GM18951 (cell line): ENCODE measurements at regions not wholly inside any gene's neighbourhood (a gene's known extent, or its start where the extent isn't known, plus 50 kb on each side); places are given as distances from the start of the nearest gene placed in this dataset.
"Not testable (repeated sequence)": the region's sequence is repeated elsewhere in the genome, so short reads cannot be mapped to it uniquely, and the experiment has no call there.

ENCODE experiments used
- POLR2A ChIP-seq: IDR thresholded peaks from 4 replicates; pipeline ENCODE4 v1.6.1; 2011; ENCODE audit warnings: mild to moderate bottlenecking; ENCODE audit not compliant: insufficient read length, insufficient read depth; ENCODE audit errors: extremely low read depth
- in situ Hi-C: fragments of 300-500 bp; cut with MboI; formaldehyde crosslinking; loops from one replicate; pipeline ENCODE4 v1.12.0; 2022; ENCODE audit warnings: low sequenced_read_pairs, mixed read lengths, inconsistent platforms; ENCODE audit not compliant: unreplicated experiment

DNA sequence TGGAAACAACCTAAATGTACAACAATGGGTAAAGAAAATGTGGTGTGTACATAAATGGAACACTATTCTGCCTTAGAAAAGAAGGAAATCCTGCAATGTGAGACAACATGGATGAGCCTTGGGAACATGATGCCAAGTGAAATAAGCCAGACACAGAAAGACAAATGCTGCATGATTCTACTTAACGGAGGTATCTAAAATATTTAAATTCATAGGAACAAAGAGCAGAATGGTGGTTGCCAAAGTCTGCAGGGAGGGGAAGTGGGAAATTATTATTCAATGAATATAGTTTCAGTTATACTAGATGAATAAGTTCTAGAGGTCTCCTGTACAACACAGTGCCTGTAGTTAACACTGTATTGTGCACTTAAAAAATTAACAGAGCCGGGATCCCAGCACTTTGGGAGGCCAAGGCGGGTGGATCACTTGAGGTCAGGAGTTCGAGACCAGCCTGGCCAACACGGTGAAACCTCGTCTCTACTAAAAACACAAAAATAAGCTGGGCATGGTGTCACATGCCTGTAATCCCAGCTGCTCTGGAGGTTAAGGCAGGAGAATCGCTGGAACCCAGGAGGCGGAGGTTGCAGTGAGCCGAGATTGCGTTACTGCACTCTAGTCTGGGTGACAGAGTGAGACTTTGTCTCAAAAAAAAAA lies 71.4 kb upstream of the SNX9 start:
- no peak for TF ChIP-seq POLR2A
- in situ Hi-C loops, result no loop called here

- in situ Hi-C loops, result not testable (repeated sequence)
Observed at GRCh38 chr6:157752879-157753278, 70.2 kb upstream of the SNX9 start.

DNA sequence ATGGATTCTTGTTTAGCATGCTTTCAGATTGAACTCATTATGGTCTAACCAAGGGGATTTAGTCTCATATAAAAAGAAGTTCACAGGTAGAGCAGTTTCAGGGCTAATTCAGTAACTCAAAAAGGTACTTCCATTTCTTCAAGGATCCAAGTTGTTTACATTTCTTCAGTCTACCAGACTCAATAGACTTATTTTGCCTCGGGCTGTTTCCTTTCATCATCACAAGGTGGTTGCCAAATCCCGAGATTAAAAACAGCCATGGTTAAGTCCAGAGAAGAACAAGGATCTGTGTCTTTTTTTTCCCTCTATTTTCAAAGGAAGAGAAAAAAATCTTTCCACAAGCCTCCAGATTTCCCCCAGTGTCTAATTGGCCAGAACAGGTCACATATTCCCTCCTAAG lies 69.8 kb upstream of the SNX9 start:
- in situ Hi-C loops, result no loop called here
- no peak for TF ChIP-seq POLR2A

DNA sequence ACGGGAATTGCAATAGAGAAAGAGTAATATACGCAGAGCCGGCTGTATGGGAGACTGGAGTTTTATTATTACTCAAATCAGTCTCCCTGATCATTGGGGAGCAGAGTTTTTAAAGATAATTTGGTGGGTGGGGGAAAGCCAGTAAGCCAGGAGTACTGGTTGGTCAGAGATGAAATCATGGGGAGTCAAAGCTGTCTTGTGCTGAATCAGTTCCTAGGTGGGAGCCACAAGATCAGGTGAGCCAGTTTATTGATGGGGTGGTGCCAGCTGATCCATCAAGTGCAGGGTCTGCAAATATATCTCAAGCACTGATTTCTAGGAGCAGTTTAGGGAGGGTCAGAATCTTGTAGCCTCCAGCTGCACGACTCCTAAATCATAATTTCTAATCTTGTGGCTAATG lies 69.2 kb upstream of the SNX9 start:
- in situ Hi-C loops, result not testable (repeated sequence)

DNA sequence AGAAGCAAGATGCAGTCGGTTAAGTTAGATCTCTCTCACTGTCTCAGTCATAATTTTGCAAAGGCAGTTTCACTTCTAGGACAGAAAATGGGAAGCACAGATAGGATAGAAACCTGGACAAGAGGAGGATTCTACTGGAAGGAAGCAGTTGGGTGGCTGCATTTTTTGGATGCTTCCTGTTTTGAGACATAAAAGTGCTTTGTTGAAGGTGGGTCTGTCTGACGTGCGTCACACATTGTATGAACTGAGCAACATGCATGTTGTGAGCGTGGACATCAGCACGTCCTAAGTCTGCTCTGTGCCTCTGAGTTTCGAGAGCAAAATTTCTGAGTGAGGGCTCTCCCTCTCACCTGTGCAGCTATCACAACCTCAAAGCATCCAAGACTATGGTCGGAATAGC lies 68.7 kb upstream of the SNX9 start:
- TF ChIP-seq POLR2A, result no peak
- in situ Hi-C loops, result no loop called here

DNA sequence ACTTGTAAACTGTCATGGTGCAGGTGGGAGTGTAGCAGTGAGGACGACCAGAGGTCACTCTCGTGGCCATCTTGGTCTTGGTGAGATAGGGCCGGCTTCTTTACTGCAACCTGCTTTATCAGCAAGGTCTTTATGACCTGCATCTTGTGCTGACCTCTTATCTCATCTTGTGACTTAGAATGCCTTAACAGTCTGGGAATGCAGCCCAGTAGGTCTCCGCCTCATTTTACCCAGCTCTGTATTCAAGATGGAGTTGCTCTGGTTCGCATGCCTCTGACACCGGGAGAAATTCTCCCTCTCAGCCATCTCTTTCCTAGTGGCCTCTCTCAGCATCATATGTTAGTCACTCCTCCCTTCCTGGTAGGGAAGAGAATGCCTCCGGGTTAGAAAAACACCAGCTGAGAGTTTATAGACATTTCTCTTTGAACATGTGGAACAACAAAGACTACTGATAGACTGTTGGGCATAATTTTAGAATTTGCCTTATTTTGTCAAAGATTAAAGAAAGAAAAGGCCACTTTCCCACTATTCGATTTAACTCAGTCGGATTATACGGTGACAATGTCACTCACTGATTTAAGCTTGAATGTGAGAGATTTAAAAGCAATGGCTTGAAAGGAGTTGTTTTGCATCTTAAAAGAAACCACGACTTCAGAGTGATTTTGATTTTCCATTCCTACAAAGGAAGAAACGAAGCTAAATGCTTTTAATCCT lies 67.9 kb upstream of the SNX9 start:
- TF ChIP-seq POLR2A, result no peak
- in situ Hi-C loops, result loop anchor here (5.0 kb wide), 1 partner anchor 117 kb away; no protein-coding TSS in a partner anchor

GRCh38 chr6:157755746-157756411 lies 67.2 kb upstream of the SNX9 start:
- in situ Hi-C loops, result loop anchor here (5.0 kb wide), 1 partner anchor 116 kb away; no protein-coding TSS in a partner anchor
- TF ChIP-seq POLR2A, result no peak

DNA sequence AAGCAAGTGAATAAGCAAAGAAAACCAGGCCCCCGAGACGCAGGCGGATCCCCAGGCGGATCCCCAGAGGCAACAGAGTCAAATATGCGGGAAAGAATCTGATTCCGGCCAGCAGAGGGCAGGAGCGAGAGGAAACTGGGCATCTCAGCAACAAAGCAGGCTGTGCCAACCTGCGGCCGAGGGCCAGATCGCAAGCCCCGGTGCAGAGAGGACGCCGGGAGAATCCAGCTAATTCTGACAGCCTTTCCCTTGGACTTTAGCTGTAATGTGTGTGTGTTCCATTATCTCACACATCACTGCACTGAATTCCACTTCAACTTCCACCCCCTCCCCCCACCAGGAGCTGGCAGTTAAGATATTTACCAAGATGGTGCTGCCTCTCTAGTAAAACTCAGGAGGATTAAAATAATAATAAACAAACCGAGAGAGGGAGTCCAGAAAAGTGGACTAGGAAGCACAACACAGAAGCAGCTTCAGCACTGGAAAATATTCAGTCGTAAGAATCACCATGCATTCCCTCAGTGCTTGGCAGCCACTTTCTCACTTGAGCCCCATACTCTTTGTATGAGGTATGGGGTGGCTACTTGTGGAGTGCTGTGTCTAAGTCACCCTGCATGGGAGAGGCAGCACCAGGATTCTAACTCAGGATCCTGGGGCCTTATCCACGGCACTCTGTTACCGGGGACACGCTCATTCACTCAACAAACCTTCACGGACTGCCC lies 66.2 kb upstream of the SNX9 start:
- in situ Hi-C loops, result loop anchor here (5.0 kb wide), 1 partner anchor 115 kb away; no protein-coding TSS in a partner anchor
- no peak for TF ChIP-seq POLR2A

- in situ Hi-C loops, result loop anchor here (5.0 kb wide), 1 partner anchor 115 kb away; no protein-coding TSS in a partner anchor
- no peak for TF ChIP-seq POLR2A
Observed at GRCh38 chr6:157757430-157758403, 65.3 kb upstream of the SNX9 start.

- no peak for TF ChIP-seq POLR2A
- in situ Hi-C loops, result loop anchor here (5.0 kb wide), 1 partner anchor 114 kb away; no protein-coding TSS in a partner anchor
Observed at GRCh38 chr6:157758516-157759023, 64.5 kb upstream of the SNX9 start.

- in situ Hi-C loops, result loop anchor here (5.0 kb wide), 1 partner anchor 113 kb away; no protein-coding TSS in a partner anchor
- TF ChIP-seq POLR2A, result no peak
Observed at GRCh38 chr6:157759028-157759427, 64.0 kb upstream of the SNX9 start.

GRCh38 chr6:157760137-157760536 lies 62.9 kb upstream of the SNX9 start:
- TF ChIP-seq POLR2A, result no peak
- in situ Hi-C loops, result no loop called here
